ENCODE measurements at regions not wholly inside any gene's neighbourhood (a gene's known extent, or its start where the extent isn't known, plus 50 kb on each side); places are given as distances from the start of the nearest gene placed in this dataset.

DNA sequence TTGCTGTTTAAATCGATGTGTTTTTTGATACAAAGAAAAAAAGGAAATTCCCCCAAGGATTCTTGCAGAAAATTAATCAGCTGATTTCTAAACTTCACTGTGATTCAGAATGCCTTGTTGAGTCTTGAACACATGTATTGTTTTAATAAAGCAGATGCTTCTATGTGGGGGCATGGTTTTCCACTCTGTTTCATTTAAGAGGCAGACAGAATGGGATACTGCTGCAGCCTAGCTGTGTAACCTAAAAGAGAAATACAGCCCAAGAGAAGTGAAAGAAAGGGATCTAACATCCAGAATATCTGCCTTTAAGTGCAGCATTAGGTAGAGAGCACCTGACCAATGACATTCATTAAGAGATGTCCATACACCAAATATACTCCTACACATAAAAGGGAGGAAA, 365.1 kb upstream of the CCNH start (continued):
- TF ChIP-seq, protein P1, sequence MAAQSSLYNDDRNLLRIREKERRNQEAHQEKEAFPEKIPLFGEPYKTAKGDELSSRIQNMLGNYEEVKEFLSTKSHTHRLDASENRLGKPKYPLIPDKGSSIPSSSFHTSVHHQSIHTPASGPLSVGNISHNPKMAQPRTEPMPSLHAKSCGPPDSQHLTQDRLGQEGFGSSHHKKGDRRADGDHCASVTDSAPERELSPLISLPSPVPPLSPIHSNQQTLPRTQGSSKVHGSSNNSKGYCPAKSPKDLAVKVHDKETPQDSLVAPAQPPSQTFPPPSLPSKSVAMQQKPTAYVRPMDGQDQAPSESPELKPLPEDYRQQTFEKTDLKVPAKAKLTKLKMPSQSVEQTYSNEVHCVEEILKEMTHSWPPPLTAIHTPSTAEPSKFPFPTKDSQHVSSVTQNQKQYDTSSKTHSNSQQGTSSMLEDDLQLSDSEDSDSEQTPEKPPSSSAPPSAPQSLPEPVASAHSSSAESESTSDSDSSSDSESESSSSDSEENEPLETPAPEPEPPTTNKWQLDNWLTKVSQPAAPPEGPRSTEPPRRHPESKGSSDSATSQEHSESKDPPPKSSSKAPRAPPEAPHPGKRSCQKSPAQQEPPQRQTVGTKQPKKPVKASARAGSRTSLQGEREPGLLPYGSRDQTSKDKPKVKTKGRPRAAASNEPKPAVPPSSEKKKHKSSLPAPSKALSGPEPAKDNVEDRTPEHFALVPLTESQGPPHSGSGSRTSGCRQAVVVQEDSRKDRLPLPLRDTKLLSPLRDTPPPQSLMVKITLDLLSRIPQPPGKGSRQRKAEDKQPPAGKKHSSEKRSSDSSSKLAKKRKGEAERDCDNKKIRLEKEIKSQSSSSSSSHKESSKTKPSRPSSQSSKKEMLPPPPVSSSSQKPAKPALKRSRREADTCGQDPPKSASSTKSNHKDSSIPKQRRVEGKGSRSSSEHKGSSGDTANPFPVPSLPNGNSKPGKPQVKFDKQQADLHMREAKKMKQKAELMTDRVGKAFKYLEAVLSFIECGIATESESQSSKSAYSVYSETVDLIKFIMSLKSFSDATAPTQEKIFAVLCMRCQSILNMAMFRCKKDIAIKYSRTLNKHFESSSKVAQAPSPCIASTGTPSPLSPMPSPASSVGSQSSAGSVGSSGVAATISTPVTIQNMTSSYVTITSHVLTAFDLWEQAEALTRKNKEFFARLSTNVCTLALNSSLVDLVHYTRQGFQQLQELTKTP (IDR thresholded peaks at IDR 0.05; ENCODE audit: low read depth in 1 of 2, partially characterized antibody in 2 of 2): no peak
- TF ChIP-seq RFX1 (IDR thresholded peaks at IDR 0.05) (no peak), ASH1L (IDR thresholded peaks at IDR 0.05; ENCODE audit: borderline replicate concordance, low read depth, partially characterized antibody) (no peak), HCFC1 (IDR thresholded peaks at IDR 0.05; ENCODE audit: low read depth, low read length) (no peak), CAMTA2 (CRISPR knock-in tag; conservative IDR thresholded peaks at IDR 0.05) (no peak), GABPA (tag; conservative IDR thresholded peaks at IDR 0.05; ENCODE audit: low read depth) (no peak), MIER1 (IDR thresholded peaks at IDR 0.05; ENCODE audit: low read depth) (no peak), SP1 (CRISPR knock-in tag; IDR thresholded peaks at IDR 0.05) (no peak), CEBPB (tag; IDR thresholded peaks at IDR 0.05) (no peak), CBX8 (IDR thresholded peaks at IDR 0.05; ENCODE audit: borderline replicate concordance, extremely low read depth, low read depth, low read length, poor library complexity, severe bottlenecking) (no peak), SIX5 (IDR thresholded peaks at IDR 0.05; ENCODE audit: borderline replicate concordance in 1 of 2, insufficient read depth in 1 of 2, low read depth in 1 of 2, low read length in 2 of 2) (no peak), TARDBP (IDR thresholded peaks at IDR 0.05) (no peak), ARID2 (IDR thresholded peaks at IDR 0.05) (no peak), EP400 (IDR thresholded peaks at IDR 0.05) (no peak)
- TF ChIP-seq, protein P2, sequence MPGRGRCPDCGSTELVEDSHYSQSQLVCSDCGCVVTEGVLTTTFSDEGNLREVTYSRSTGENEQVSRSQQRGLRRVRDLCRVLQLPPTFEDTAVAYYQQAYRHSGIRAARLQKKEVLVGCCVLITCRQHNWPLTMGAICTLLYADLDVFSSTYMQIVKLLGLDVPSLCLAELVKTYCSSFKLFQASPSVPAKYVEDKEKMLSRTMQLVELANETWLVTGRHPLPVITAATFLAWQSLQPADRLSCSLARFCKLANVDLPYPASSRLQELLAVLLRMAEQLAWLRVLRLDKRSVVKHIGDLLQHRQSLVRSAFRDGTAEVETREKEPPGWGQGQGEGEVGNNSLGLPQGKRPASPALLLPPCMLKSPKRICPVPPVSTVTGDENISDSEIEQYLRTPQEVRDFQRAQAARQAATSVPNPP (IDR thresholded peaks at IDR 0.05; ENCODE audit: borderline replicate concordance, insufficient read depth, insufficient read length): no peak

Measured in K562 (cell line).